NCI-H2029 treated with DMSO at 0.1 percent for 48 hours (cell line): ENCODE measurements at regions not wholly inside any gene's neighbourhood (a gene's known extent, or its start where the extent isn't known, plus 50 kb on each side); places are given as distances from the start of the nearest gene placed in this dataset.
A peak's percentile ranks its signal among the peaks of the same experiment; 100 is the strongest.

ENCODE experiments used
- DNase-seq: peaks from one replicate; lab custom pipeline; 2025; lab: John Stamatoyannopoulos, UW

DNA sequence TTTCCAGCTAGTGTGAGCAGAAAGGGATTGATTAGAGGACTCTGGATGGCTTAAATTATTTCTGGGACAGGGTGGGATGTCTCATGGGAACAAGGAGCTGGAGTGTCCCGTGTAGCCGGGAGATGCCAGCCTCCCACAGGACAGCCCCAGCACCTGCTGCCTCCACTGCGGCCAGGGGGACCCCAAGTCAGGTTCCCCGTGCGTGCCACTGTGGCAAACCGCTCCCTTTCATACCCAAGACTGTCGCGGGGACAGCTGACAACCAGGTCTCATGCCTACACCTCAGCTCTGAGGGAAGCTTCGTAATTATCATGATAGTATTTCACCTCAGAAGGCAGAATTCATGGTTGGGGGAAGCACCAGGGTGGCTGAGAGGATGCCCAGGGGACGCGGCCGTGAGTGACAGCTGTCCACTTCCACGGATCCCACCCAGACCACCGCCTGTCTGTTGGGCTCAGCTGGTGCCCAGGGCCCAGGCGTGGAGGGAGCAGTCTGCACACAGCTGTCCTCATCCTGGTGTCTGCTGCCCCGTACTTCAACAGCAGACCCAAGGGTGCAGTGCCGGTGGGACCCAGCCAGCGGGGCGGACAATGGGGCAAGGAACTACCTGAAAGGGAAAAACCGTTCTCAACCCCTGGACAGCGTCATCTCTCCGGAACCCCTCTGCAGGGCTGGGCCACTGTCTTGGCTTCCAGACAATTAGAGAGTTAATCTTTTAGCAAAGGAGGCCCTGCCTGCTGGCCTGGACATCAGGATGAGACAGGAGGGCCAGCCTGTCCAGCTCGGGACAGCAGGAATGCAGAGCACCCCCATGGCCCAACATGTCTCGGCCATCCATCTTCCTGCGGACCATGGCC lies 166.9 kb downstream of the OLFM1 start:
- no peak for DNase-seq

DNA sequence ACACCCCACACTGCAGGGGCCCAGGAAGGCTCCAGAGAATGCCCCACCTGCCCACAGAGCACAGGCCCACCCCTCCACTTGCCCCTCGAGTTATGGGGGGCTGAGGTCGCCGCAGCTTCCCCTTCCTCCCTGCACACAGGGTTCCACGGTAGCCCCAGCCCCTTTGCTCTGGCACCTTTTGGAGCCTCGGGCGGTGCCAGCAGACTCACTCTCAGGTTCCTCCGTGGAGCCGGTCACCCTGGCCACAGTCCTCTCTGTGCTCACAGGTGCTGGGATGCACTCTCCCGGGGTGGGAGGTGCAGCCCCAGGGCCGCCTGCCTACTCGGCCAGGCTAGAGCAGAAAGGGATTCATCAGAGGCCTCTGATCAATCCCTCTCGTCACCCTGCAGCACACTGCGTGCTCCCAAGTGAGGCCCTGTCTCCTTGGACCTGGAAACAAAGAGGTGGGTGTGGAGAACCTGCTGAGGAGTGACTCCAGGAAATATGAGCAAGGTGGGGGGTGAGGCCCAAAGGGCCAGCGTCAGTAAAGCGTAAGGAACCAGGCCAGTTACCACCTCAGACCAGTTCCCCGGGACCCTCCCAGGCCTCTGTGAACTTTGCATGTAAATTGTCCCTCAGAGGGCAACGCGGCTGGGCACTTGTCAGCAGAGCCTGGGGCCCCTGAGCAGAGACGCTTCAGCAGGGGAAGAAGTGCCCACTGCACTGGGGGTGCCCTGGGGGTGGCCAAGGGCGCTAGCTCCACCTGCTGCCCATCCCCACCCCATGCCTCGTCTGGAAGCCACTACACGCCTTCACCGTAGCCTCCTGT lies 167.8 kb downstream of the OLFM1 start:
- no peak for DNase-seq

DNA sequence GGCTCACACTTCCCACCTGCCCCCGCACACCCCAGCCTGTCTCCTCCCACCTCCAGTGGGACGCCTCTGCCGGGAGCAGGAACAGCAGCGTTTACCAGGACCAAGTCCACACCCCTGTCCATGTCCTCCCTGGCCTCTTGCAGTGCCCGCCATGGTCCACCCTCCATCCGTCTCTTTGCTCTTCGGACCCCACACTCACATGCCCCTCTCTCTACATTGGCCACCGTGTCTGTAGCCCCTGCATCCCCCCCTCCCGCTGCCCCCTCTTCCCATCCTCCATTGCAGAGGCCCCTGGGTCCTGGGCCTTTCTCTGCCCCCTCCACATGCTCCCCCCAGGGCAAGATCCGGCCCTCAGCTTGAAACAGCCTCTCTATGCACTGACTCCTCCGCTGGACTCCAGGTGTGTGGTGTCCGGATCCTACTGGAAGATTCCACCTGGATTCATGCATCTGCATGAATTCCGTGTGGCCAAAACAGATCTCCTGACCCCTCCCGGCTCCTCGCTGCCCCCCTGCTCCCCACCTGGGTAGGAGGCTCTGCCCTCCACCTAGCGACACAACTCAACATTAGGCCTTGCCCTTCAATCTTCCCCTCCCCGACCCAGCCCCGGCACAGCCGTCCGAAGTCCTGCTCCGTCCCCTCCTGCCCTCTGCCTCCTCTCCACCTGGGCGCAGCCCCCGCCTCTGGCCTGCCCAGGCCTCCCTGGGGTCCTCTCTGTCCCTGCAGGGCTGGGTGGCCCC lies 168.5 kb downstream of the OLFM1 start:
- DNase-seq, result no peak

DNA sequence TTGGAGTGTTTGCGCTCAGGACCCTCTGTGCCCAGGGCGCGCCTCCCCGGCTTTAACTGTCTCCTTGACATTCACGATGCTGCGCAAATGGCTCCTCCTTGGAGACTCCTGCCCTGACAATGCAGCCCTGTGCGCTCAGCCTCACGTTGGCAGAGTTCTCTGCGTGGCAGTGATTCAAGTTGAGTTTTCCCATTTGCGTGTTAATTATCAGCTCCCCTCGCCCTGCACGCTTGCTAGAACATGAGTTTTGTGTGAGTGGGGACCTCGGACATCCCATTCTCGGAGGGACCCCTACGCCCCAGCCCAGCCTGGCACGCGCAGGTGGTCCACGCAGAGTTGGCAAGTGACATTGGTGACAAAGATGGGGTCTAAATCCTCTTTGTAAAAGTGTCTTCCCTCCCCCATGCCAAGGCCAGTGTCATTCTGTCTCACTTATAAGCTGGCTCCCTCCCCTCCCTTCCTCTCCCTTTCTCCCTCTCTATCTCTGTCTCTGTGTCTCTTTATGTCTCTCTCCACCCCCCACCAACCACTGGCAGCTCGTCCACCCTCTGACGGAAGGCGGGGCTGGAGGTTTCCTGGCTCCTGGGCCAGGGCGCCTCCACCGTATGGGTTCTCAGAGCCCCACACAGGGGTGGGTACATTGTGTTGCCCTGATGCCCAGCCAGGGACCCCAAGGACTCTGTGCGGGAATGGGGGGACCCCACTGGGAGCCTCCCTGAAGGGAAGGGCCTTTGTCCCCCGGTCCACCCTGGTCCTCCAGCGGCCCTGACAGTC lies 169.3 kb downstream of the OLFM1 start:
- DNase-seq, result no peak

DNA sequence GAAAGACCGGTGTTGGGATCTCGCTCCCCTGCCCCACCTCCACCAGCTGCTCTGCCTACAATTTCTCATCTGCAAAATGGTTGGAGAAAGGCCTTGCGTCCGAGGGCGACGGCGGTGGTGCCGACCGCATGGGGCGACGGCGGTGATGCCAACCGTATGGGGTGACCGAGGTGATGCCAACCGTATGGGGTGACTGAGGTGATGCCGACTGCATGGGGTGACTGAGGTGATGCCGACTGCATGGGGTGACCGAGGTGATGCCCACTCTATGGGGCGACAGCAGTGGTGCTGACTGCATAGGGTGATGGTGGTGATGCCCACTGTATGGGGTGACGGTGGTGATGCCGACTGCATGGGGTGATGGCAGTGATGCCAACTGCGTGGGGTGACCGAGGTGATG lies 171.0 kb downstream of the OLFM1 start:
- no peak for DNase-seq

DNA sequence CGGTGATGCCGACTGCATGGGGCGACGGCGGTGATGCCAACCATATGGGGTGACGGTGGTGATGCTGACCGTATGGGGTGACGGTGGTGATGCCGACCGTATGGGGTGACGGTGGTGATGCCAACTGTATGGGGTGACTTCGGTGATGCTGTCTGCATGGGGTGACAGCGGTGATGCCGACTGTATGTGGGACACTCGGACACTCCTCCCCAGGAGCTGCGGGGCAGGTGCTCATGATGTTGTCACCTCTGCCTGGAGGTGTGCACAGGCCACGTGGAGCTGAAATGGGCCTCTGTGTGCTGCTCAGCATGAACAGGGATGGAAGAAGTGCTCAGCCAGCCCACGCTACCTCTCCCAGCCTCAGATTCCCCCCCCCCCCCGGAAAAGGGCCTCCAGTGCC lies 171.8 kb downstream of the OLFM1 start:
- DNase-seq, result no peak

DNA sequence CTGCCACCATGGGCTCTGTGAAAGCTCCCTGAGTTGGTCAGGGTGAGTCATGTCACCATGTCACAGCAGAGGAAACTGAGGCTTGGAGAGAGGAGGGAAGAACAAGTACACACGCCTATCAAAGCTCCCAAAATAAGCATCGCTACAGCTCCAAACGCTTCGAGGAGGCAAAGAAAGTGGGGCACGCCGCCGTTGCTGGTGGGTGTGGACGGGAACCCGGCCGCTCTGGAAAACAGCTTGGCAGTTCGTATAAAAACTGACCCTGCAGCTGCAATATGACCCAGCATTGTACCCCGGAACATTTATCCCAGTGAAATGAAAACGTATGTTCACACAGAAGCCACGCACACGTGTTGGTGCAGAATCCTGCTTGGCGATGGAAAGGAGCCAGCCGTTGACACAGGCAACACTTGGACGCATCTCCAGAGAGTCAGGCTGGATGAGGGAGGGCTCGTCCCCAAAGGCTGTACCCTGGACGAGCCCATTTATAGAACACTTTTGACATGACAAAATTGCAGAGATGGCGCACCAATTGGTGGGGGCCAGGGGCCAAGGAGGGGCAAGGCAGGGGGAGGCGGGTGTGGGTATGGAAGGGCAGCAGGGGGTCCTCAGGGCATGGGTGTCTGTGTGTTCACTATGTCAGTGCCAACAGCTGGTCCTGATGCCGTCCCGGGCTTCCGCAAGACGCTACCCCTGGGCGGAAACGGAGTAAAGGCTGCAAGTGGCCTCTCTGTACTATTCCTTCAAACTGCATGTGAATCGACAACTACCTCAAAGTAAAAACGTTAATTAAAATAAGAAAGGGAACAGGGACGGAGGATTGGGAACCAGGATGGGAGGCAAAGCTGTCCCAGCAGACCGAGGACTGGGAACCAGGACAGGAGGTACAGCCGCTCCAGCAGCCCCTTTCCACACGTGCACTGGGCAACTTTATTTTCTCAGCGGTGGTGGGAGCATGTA lies 173.0 kb downstream of the OLFM1 start:
- DNase-seq, result no peak

DNA sequence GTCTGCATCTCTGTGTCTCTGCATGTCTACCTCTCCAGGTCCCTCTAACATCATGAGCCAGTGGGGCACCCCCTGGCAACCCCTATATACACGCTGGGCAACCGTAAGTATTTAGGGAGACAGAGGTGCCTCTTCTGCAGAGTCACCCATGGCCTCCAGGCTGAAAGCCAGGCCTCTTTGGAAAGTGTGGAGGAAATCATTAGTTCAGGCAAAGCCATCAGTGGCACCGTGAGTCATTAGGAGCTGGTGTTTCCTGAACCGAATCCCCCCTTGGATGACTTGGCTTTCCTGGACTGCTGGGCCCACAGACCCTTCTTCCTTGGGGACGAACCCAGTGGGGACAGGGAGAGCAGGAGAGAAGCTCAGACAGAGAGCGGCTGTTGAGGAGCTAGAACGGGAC lies 174.8 kb downstream of the OLFM1 start:
- DNase-seq, result no peak

DNA sequence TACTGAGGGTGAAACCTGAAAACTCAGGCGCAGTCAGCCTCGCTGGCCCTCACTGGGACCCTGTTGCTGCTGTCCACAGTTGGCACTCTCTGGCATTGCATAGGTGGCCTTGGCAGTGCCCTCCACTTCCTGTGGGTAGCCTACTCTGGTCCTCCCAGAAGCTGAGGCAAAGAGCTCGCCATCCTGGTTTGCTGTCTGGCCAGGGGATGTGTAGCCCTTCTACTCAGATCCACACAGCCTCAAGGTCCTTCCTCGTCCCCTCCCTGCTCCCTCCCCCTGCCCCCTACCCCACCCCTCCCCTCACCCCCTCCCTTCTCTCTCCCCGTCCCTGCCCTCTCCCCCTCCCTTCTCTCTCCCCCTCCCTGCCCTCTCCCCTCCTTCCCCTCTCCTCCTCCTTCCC lies 176.0 kb downstream of the OLFM1 start:
- DNase-seq, result no peak

DNA sequence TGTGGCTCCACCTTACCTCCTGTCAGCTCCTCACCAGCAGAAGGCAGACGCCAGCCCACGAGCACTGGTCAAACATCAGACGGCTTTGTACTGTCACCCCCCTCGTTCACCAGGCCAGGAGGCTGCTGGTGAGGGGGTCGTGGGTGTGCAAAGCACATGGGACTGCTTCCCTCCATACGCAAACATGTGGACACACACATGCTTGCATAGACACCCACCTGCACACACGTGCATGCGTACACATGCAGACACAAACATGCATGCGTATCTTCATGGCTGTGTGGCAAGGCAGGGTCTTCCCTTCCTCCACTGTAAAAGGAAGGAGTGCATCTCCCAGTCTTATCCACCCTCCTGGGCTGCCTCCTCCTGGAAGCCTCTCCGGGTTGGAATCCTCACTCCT lies 178.5 kb downstream of the OLFM1 start:
- DNase-seq, result no peak

DNA sequence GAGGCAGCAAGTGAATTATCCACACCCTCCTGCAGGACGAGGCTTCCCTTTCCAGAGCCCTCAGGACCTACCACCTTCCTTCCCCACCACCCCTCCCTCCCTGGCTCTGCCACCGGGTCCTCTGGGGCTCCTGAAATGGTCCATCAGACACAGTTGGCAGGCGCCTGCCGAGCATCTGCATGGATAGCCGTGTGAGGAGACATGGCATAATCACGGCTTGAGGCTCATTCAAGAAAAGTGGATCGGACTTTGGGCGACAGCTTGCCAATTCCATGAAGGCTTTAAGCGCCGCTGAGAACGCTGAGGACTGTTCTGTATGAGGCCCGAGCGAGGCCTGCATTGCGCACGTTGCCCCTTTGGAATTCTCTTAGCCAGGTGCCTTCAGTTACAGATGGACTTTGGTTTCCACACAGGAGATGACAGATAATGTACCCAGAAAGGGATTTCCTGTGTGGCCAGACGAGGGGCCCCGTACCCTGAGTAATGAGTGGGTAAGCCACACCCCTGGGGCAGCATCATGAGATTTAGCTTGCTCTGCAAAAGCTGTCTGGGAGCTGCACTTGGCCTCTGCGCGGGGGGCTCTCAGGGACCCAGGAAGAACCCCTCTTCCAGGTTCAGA lies 179.8 kb downstream of the OLFM1 start:
- no peak for DNase-seq

DNA sequence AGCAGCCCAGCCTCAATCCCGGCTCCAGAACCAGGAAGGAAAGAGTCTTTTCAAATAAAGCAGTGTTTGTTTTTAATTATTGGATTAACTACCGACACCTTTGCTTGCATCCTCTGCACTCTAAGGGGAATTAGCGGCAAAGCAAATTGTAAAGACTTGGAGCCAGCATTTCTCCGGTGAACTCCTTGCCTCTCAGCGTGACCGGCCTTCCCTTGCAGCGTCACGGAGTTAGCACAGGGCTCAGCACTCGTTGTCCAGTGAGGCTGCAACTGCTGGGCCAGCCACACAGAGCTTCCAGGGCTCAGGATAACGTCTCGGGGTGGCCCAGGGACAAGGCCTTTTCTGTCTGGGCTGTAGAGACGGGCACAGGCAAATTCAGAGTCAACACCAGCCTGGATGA lies 180.6 kb downstream of the OLFM1 start:
- DNase-seq, result no peak

DNA sequence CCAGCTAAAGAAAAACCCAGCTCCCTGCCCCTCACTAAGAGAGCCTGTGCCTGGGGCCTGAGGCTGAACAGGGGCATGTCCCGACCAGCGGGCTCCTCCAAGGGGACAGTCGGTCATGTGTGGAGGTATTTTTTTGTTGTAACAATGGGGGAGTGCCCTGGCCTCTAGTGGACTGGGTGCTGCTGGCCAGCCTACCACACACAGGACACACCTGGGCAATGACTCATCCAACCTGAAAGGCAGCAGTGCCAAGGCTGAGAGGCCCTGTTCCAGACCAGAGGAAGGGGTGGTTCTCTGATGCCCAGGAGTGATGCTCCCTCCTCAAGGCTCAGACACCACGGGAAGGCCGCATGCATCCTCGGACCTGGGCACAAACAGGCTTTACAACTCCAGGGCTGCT lies 181.5 kb downstream of the OLFM1 start:
- DNase-seq, result no peak

DNA sequence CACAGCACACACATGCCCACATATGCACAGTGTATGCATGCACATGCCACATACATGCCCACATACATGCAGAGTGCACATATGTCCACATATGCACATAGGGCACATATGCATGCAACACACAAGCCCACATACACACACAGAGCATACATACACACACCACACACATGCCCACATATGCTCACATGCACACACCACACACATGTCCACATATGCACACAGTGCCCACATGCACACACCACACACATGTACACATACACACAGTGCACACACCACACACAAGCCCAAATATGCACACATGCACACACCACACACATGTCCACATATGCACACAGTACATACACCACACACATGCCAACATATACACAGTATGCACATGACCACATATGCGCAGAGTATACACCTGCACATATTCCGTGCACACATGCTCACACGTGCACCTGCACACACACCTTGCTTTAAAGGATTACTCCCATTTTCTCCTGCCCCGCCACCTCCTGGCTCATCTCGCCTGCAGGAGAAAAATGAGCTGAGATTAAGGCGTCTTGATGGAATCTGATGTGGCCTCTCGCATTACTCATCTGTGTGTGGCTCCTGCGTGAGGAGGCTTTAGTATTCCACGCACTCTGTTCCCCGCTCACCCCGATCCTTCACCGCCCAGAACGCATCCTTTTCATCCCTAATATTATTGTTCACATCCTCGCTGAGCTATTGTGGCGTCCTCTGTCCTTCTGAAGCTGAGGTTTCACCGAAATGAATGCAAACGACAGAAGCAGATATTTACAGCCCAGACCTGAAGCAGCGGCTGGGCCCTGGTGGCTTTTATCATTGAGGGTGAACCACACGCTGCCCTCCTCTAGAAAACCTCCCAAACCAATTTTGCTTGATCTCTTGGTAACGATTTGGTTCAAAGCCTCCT lies 182.7 kb downstream of the OLFM1 start:
- no peak for DNase-seq

DNA sequence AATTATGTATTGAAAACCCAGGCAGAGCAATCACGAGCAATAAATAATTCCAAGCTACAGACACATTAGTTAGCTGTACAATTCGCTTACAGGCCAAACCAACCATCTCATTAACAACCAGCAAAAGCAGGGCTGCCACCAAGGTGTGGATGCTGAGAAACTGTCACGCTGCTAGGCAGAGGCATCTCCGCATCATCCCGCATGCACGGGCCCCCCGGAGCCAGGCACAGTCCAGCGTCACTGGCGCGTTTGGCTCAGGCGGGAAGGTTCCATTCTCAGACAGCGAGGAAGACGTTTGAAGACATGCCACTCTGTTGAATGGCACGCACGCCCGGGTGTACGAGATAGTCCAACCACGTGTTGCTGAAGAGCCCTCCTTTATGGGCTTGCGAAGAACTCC lies 184.0 kb downstream of the OLFM1 start:
- no peak for DNase-seq

DNA sequence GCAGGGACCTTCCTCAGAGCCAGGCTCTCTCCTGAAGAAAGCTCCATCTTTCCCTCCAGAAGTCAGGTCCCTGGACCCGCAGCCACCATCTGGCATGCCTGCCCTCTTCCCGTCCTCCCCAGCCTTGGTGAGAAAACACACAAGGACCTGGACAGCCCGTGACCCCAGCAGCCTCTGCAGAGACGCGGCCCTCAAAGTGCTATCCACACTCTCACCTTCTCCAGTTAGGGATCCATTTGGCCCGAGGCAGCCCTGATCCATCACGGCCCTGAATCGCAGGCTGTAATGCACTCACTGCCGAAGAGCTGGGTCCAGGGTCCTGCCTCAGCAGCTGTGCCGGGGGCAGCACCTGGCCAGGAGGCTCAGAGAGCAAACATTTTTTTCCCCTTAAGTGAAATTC lies 185.1 kb downstream of the OLFM1 start:
- DNase-seq, result no peak

DNA sequence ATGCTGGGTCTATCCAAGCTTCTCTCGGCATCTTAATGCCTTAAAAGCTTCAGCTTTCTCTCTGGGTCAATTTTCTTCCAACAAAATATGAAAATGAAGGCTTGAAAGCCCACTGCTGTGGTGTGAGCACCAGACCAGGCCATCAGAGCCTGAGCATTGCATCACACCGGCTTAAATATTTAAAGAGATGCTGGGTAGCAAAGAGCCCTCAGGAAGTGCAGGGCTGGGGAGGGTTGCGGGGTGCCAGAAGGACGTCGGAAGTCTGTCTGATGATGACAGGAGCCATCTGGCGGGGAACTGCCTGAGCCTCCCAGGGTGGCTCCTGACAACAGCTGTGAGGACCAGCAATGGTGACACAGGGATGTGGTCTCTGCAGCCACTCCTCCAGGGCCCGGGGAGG lies 185.5 kb downstream of the OLFM1 start:
- no peak for DNase-seq

DNA sequence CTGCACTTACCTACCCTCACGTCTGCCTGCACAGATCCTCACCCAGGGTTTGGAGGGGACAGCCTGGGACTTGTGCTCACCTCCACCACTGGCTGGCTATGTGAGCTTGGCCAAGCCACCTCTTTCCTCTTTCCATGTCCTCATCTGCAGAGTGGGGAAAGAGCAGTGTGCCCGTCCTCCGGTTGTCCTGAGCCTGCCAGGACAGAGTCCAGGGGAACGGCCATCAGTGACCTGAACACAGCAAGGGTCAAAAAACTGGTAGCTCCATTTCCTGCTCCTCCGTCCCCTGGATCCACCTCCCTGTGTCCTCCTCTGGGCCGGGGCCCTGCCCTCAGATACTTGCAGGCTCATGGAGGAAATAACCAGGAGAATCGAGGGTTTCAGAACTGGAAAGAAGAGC lies 187.7 kb downstream of the OLFM1 start:
- no peak for DNase-seq

DNA sequence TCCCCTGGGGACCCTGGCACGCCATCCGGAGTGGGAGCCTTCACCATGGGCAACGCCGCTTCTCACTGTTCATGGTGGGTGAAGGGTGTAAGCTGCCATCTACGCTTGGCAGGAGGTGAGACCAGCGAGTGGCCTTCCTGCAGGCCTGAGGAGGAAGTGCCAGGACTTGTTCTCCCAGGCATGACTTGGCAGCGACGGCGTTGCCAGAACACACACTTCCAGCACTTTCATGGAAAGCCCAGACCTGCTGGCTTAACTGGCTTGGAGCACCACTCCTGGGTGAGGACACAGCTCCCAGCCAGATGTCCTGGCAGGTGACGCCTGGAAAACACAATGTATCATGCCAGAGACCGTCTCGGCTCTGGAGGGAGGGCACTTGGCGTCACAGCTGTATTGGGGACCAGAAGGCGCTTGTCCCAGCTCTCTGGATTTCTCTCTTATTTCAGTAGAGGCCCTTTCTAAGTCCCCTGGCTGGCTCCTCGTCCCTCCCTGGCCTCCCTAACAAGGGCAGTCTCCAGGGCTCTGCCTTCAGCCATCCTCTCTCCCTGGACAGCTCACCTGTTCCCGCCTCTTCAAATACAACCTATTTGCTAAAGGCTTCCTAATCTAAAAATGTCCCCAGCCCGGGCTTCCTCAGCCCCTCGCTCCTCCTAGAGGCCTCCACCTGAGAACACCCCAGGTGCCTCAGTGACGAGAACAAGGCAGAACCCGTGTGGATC lies 188.3 kb downstream of the OLFM1 start:
- peak; percentile 79 for DNase-seq
